Neural cell (in vitro differentiated cells): ENCODE measurements at regions not wholly inside any gene's neighbourhood (a gene's known extent, or its start where the extent isn't known, plus 50 kb on each side); places are given as distances from the start of the nearest gene placed in this dataset.

Source experiments
- H2AFZ ChIP-seq: fragments of 200-600, 300-800 bp; sonication (generic), shearing (Covaris generic); 2 replicates; pipeline ENCODE4 v1.6.0; 2014; ENCODE audit warnings: low read depth, mild to moderate bottlenecking, antibody characterized with exemption, low read length, moderate library complexity
- H3F3A ChIP-seq: fragments of 200-600 bp; shearing (Covaris generic); 2 replicates; pipeline ENCODE4 v1.6.1; 2016; ENCODE audit warnings: mild to moderate bottlenecking, moderate library complexity, mixed read lengths, antibody characterized with exemption, low read length; ENCODE audit not compliant: insufficient read depth, poor library complexity, severe bottlenecking
- H3K27ac ChIP-seq: fragments of 200-600, 300-800 bp; sonication (generic), shearing (Covaris generic); 2 replicates; pipeline ENCODE4 v1.5.1; 2014; ENCODE audit warnings: mild to moderate bottlenecking, low read length, moderate library complexity
- H3K27me3 ChIP-seq: fragments of 300-800, 200-600 bp; sonication (generic), shearing (Covaris generic); 2 replicates; pipeline ENCODE4 v1.6.0; 2014; ENCODE audit warnings: mild to moderate bottlenecking, low read depth, low read length, moderate library complexity; ENCODE audit not compliant: insufficient read depth
- H3K36me3 ChIP-seq: fragments of 300-800, 200-600 bp; sonication (generic), shearing (Covaris generic); 2 replicates; pipeline ENCODE4 v1.5.1; 2014; ENCODE audit warnings: mild to moderate bottlenecking, antibody characterized with exemption, low read length, moderate library complexity; ENCODE audit not compliant: insufficient read depth
- H3K4me2 ChIP-seq: fragments of 300-800, 200-600 bp; sonication (generic), shearing (Covaris generic); 2 replicates; pipeline ENCODE4 v1.6.0; 2014; ENCODE audit warnings: mild to moderate bottlenecking, low read length
- H3K4me3 ChIP-seq: fragments of 300-800, 200-600 bp; sonication (generic), shearing (Covaris generic); 2 replicates; pipeline ENCODE4 v1.5.1; 2014; ENCODE audit warnings: mild to moderate bottlenecking, low read length, moderate library complexity
- H3K79me2 ChIP-seq: fragments of 200-600 bp; shearing (Covaris generic); replicated peaks from 2 replicates; pipeline ENCODE4 v1.6.0; 2014; ENCODE audit warnings: mild to moderate bottlenecking, low read length, moderate library complexity; ENCODE audit not compliant: insufficient read depth
- H3K9ac ChIP-seq: fragments of 300-800, 200-600 bp; sonication (generic), shearing (Covaris generic); 2 replicates; pipeline ENCODE4 v1.6.1; 2016; ENCODE audit warnings: mild to moderate bottlenecking, low read length, mixed read lengths
- H3K9me2 ChIP-seq: fragments of 200-600 bp; shearing (Covaris generic); 2 replicates; pipeline ENCODE4 v1.6.1; 2016; ENCODE audit warnings: mild to moderate bottlenecking, low read length, mixed read lengths; ENCODE audit not compliant: insufficient read depth
- H3K9me3 ChIP-seq: fragments of 200-600, 300-800 bp; sonication (generic), shearing (Covaris generic); 2 replicates; pipeline ENCODE4 v1.6.1; 2016; ENCODE audit warnings: mild to moderate bottlenecking, mixed run types, low read length, moderate library complexity, mixed read lengths
- H4K20me1 ChIP-seq: fragments of 200-600 bp; shearing (Covaris generic); 2 replicates; pipeline ENCODE4 v1.6.1; 2016; ENCODE audit warnings: mild to moderate bottlenecking, mixed run types; ENCODE audit not compliant: insufficient read depth
- CTCF ChIP-seq: fragments of 450-650 bp; IDR thresholded peaks from 2 replicates; pipeline ENCODE4 v1.5.1; 2014; ENCODE audit warnings: antibody characterized with exemption, mild to moderate bottlenecking, moderate library complexity; ENCODE audit not compliant: poor library complexity, severe bottlenecking
- EP300 ChIP-seq: fragments of 450-650 bp; conservative IDR thresholded peaks from 2 replicates; pipeline ENCODE4 v1.6.1; 2014; ENCODE audit warnings: antibody characterized with exemption, mild to moderate bottlenecking, moderate library complexity; ENCODE audit not compliant: poor library complexity, severe bottlenecking
- EZH2 ChIP-seq: fragments of 200-600, 300-800 bp; shearing (Covaris generic), sonication (generic); IDR thresholded peaks from 2 replicates; pipeline ENCODE4 v1.6.1; 2014; ENCODE audit warnings: antibody characterized with exemption, low read length, borderline replicate concordance, mild to moderate bottlenecking; ENCODE audit not compliant: insufficient read depth, poor library complexity, severe bottlenecking
- MXI1 ChIP-seq: fragments of 450-650 bp; conservative IDR thresholded peaks from 2 replicates; pipeline ENCODE4 v1.6.1; 2014; ENCODE audit warnings: antibody characterized with exemption, mild to moderate bottlenecking; ENCODE audit not compliant: poor library complexity, severe bottlenecking
- POLR2AphosphoS5 ChIP-seq: IDR thresholded peaks from 2 replicates; pipeline ENCODE4 v1.6.1; 2012
- RAD21 ChIP-seq: fragments of 450-650 bp; conservative IDR thresholded peaks from 2 replicates; pipeline ENCODE4 v1.6.1; 2014; ENCODE audit warnings: antibody characterized with exemption, mild to moderate bottlenecking, moderate library complexity
- REST ChIP-seq: IDR thresholded peaks from 2 replicates; pipeline ENCODE4 v1.6.1; 2012; ENCODE audit warnings: borderline replicate concordance
- SMC3 ChIP-seq: fragments of 450-650 bp; conservative IDR thresholded peaks from 2 replicates; pipeline ENCODE4 v1.6.1; 2014; ENCODE audit warnings: antibody characterized with exemption, mild to moderate bottlenecking, moderate library complexity; ENCODE audit not compliant: poor library complexity
- TAF1 ChIP-seq: IDR thresholded peaks from 2 replicates; pipeline ENCODE4 v1.6.1; 2012; ENCODE audit warnings: low read depth

GRCh38 chr6:50123688-50124087, 74.0 kb upstream of the DEFB112 start:
- no peak overlapping the region for H3K4me2 ChIP-seq
- no peak overlapping the region for H2AFZ ChIP-seq
- H4K20me1 ChIP-seq, result no peaks in the 10 kb centered on the region
- H3K27ac ChIP-seq, result no peak overlapping the region
- TF ChIP-seq REST (no peak), RAD21 (no peak), EZH2 (no peak), EP300 (no peak), TAF1 (no peak), MXI1 (no peak), SMC3 (no peak), POLR2AphosphoS5 (no peak), CTCF (no peak)
- no peaks in the 10 kb centered on the region for H3K36me3 ChIP-seq
- H3K79me2 ChIP-seq, result no peaks in the 10 kb centered on the region
- no peak overlapping the region for H3K4me3 ChIP-seq
- H3K9me2 ChIP-seq, result no peaks in the 10 kb centered on the region
- no peak overlapping the region for H3K9ac ChIP-seq
- no peaks in the 10 kb centered on the region for H3K9me3 ChIP-seq
- H3F3A ChIP-seq, result no peaks in the 10 kb centered on the region
- no peaks in the 10 kb centered on the region for H3K27me3 ChIP-seq

- Histone ChIP-seq H3K9ac (no peak overlapping the region), H3K9me3 (no peaks in the 10 kb centered on the region), H3F3A (no peaks in the 10 kb centered on the region), H3K79me2 (no peaks in the 10 kb centered on the region), H3K36me3 (no peaks in the 10 kb centered on the region), H2AFZ (no peak overlapping the region), H3K27me3 (no peaks in the 10 kb centered on the region), H3K4me2 (no peak overlapping the region), H3K27ac (no peak overlapping the region), H4K20me1 (no peaks in the 10 kb centered on the region), H3K4me3 (no peak overlapping the region), H3K9me2 (no peaks in the 10 kb centered on the region)
- TF ChIP-seq TAF1, result no peak
- no peak for TF ChIP-seq EZH2
- TF ChIP-seq SMC3, result no peak
- TF ChIP-seq MXI1, result no peak
- TF ChIP-seq REST, result no peak
- TF ChIP-seq POLR2AphosphoS5, result no peak
- TF ChIP-seq RAD21, result no peak
- TF ChIP-seq CTCF, result no peak
- TF ChIP-seq EP300, result no peak
Measured at GRCh38 chr6:50124572-50124971, 74.8 kb upstream of the DEFB112 start.
